ENCODE measurements at regions not wholly inside any gene's neighbourhood (a gene's known extent, or its start where the extent isn't known, plus 50 kb on each side); places are given as distances from the start of the nearest gene placed in this dataset.

GRCh38 chr10:78348411-78349164 lies 314.9 kb downstream of the RPS24 start:
- H3K36me3 Mint-ChIP-seq (ENCODE audit: insufficient read depth): no peaks in the 10 kb centered on the region
- H3K9me3 Mint-ChIP-seq: no peaks in the 10 kb centered on the region
- peaks cover 44% of the 10 kb centered on the region for H3K27me3 Mint-ChIP-seq
- H3K4me3 Mint-ChIP-seq: no peak overlapping the region
- DNase-seq (ENCODE audit: low spot score in 2 of 2) (no peak), ATAC-seq (replicated peaks; ENCODE audit: extremely low read depth, poor library complexity, severe bottlenecking) (no peak)
- no peak overlapping the region for H3K27ac Mint-ChIP-seq (ENCODE audit: low read depth)
- no peaks in the 10 kb centered on the region for H3K4me1 Mint-ChIP-seq

GRCh38 chr10:78349165-78349516 lies 315.5 kb downstream of the RPS24 start:
- ATAC-seq (replicated peaks; ENCODE audit: extremely low read depth, poor library complexity, severe bottlenecking) (no peak), DNase-seq (ENCODE audit: low spot score in 2 of 2) (no peak)
- no peaks in the 10 kb centered on the region for H3K36me3 Mint-ChIP-seq (ENCODE audit: insufficient read depth)
- H3K27me3 Mint-ChIP-seq: peaks cover 45% of the 10 kb centered on the region
- H3K4me3 Mint-ChIP-seq: no peak overlapping the region
- no peaks in the 10 kb centered on the region for H3K4me1 Mint-ChIP-seq
- no peak overlapping the region for H3K27ac Mint-ChIP-seq (ENCODE audit: low read depth)
- H3K9me3 Mint-ChIP-seq: no peaks in the 10 kb centered on the region

GRCh38 chr10:78349911-78350663 lies 316.4 kb downstream of the RPS24 start:
- ATAC-seq (replicated peaks; ENCODE audit: extremely low read depth, poor library complexity, severe bottlenecking) (no peak), DNase-seq (ENCODE audit: low spot score in 2 of 2) (no peak)
- Mint-ChIP-seq H3K27ac (ENCODE audit: low read depth) (no peak overlapping the region), H3K4me1 (no peaks in the 10 kb centered on the region), H3K9me3 (no peaks in the 10 kb centered on the region), H3K27me3 (peaks cover 45% of the 10 kb centered on the region), H3K4me3 (no peak overlapping the region), H3K36me3 (ENCODE audit: insufficient read depth) (no peaks in the 10 kb centered on the region)

GRCh38 chr10:78351283-78351682 lies 317.6 kb downstream of the RPS24 start:
- no peaks in the 10 kb centered on the region for H3K36me3 Mint-ChIP-seq (ENCODE audit: insufficient read depth)
- H3K27ac Mint-ChIP-seq (ENCODE audit: low read depth): no peak overlapping the region
- H3K27me3 Mint-ChIP-seq: peaks cover 45% of the 10 kb centered on the region
- no peak overlapping the region for H3K4me3 Mint-ChIP-seq
- no peaks in the 10 kb centered on the region for H3K4me1 Mint-ChIP-seq
- ATAC-seq (replicated peaks; ENCODE audit: extremely low read depth, poor library complexity, severe bottlenecking) (no peak), DNase-seq (ENCODE audit: low spot score in 2 of 2) (no peak)
- no peaks in the 10 kb centered on the region for H3K9me3 Mint-ChIP-seq

DNA sequence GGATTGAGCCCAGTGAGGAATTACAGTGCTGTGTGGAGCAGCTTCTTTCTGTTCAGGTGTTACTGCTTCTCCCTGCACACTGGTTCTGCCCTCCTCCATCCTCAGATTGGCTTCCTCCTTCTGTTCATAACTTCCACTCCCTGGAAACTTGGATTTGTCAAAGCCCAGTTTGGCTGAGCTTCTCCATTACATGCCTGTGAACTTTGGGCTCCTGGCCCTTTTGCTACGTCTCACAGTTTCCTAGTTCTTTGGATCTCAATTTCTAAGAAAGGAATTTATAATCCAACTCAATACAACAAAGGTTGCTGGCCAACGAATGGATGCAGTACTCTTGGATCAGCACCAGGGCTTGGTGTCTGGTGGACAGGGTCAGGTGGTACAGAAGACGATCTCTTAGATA lies 318.1 kb downstream of the RPS24 start:
- Mint-ChIP-seq H3K4me1 (no peaks in the 10 kb centered on the region), H3K27ac (ENCODE audit: low read depth) (no peak overlapping the region), H3K27me3 (peaks cover 45% of the 10 kb centered on the region), H3K36me3 (ENCODE audit: insufficient read depth) (no peaks in the 10 kb centered on the region), H3K9me3 (no peaks in the 10 kb centered on the region), H3K4me3 (no peak overlapping the region)
- ATAC-seq (replicated peaks; ENCODE audit: extremely low read depth, poor library complexity, severe bottlenecking): no peak
- no peak for DNase-seq (ENCODE audit: low spot score in 2 of 2)

GRCh38 chr10:78353636-78354035 lies 320.0 kb downstream of the RPS24 start:
- H3K27ac Mint-ChIP-seq (ENCODE audit: low read depth): no peak overlapping the region

DNA sequence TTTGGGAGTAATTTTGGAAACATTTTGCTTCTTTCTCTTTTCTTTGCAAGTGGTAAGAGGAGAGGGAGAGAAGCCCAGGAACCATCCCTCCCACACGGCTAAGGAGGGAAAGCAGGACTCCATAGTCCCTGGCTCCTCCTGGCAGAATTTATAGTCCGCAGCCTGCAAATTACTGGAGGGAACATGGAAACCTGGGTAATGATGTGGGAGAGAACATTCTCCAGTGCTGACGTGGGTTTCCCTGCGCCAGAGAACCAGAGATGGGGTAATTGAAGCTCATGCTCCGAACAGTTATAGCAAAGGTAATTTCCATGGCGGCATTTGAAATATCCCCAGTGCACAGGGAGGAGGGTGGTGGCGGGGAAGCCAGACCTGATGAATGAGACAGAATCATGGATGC lies 320.4 kb downstream of the RPS24 start:
- peaks cover 45% of the 10 kb centered on the region for H3K27me3 Mint-ChIP-seq
- H3K27ac Mint-ChIP-seq (ENCODE audit: low read depth): no peak overlapping the region
- H3K9me3 Mint-ChIP-seq: no peaks in the 10 kb centered on the region
- no peak for ATAC-seq (replicated peaks; ENCODE audit: extremely low read depth, poor library complexity, severe bottlenecking)
- no peak overlapping the region for H3K4me3 Mint-ChIP-seq
- DNase-seq (ENCODE audit: low spot score in 2 of 2): no peak
- H3K4me1 Mint-ChIP-seq: no peaks in the 10 kb centered on the region
- H3K36me3 Mint-ChIP-seq (ENCODE audit: insufficient read depth): no peaks in the 10 kb centered on the region

More at GRCh38 chr10:78353636-78354035, 320.0 kb downstream of the RPS24 start:
- H3K4me1 Mint-ChIP-seq: no peaks in the 10 kb centered on the region
- no peaks in the 10 kb centered on the region for H3K36me3 Mint-ChIP-seq (ENCODE audit: insufficient read depth)
- H3K4me3 Mint-ChIP-seq: no peak overlapping the region
- DNase-seq (ENCODE audit: low spot score in 2 of 2): no peak
- H3K9me3 Mint-ChIP-seq: no peaks in the 10 kb centered on the region
- H3K27me3 Mint-ChIP-seq: peaks cover 40% of the 10 kb centered on the region
- no peak for ATAC-seq (replicated peaks; ENCODE audit: extremely low read depth, poor library complexity, severe bottlenecking)

DNA sequence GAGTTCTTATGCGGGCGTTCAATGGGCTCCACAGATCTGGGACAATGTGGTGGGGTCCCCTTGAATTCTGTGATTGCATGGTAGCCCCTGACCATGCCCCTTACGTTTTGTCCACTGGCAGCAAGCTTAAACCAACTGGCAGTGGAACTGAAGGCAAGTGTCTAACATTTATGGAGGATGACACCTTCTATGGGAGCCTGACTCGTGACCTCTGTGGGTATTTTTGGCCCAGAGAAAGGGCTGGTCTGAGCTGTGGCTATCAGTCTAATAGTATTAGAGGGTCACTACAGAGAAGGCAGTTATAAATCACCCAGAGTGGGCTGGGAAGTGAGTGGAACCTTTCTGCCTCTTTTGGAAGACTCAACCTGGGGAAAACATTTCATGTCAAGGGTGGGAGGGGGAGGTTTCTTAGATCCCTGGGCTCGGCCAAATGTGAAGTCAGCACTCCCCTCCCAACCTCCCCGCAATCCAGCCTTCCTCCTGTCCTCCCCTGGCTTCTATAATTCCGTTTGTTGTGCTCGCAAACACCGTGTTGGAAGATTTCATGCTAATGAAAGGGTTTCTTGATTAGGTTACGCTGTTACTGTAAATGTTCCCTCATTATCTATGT lies 322.7 kb downstream of the RPS24 start:
- no peak overlapping the region for H3K4me3 Mint-ChIP-seq

DNA sequence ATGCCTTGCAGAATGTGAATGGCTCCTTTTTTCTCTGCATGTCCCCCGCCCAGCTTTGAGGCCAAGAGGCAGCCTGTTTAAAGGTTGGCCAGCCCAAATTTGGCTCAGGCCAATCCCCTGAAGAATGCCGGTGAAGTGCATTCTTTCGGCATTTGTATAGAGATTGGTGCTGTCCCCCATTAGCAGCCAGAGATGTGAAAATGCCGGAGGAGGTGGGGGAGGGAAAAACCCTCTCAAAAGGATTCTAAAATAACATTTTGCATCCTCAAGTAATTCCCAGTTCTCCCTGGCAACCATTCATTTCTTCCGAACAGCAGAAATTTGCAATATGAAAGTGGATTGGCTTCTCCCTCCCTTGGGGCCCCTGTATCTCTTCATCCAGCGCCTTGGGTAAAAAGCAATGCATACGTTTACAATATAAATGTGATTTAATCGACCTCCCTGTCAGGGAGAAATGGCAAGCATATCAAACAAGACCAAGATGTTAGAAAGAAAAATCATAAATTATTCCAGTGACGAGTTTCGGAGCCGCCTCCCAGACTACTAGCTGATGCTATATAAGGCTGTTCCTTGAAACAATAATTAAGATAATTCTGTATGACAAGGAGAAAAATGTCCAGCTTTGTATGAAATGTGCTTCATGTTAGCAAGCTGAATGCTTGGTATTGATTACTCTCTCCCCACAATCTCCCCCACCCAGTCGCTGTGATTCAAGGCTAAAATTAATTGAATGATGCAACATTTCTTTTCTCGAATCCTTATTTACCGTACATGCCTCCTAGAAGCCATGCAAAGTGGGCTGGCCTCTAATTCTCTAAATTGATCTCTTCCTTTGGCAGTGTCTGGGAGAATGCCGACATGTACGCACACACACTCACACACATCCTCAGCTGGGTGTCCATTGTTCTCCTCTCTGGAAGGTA lies 323.7 kb downstream of the RPS24 start:
- H3K4me1 Mint-ChIP-seq: no peaks in the 10 kb centered on the region
- no peak overlapping the region for H3K27ac Mint-ChIP-seq (ENCODE audit: low read depth)
- peaks cover 1% of the 10 kb centered on the region for H3K36me3 Mint-ChIP-seq (ENCODE audit: insufficient read depth)
- H3K27me3 Mint-ChIP-seq: peaks cover 38% of the 10 kb centered on the region
- no peak for DNase-seq (ENCODE audit: low spot score in 2 of 2)
- H3K9me3 Mint-ChIP-seq: no peaks in the 10 kb centered on the region
- no peak overlapping the region for H3K4me3 Mint-ChIP-seq
- ATAC-seq (replicated peaks; ENCODE audit: extremely low read depth, poor library complexity, severe bottlenecking): no peak

More for the DNA sequence above, 322.7 kb downstream of the RPS24 start:
- DNase-seq (ENCODE audit: low spot score in 2 of 2) (no peak), ATAC-seq (replicated peaks; ENCODE audit: extremely low read depth, poor library complexity, severe bottlenecking) (no peak)
- Mint-ChIP-seq H3K4me1 (no peaks in the 10 kb centered on the region), H3K27ac (ENCODE audit: low read depth) (no peak overlapping the region), H3K27me3 (peaks cover 31% of the 10 kb centered on the region), H3K9me3 (no peaks in the 10 kb centered on the region), H3K36me3 (ENCODE audit: insufficient read depth) (peaks cover 1% of the 10 kb centered on the region)

- DNase-seq (ENCODE audit: low spot score in 2 of 2) (no peak), ATAC-seq (replicated peaks; ENCODE audit: extremely low read depth, poor library complexity, severe bottlenecking) (no peak)
- Mint-ChIP-seq H3K4me3 (no peak overlapping the region), H3K27me3 (peaks cover 31% of the 10 kb centered on the region), H3K27ac (ENCODE audit: low read depth) (no peak overlapping the region), H3K4me1 (no peaks in the 10 kb centered on the region), H3K36me3 (ENCODE audit: insufficient read depth) (peaks cover 2% of the 10 kb centered on the region), H3K9me3 (no peaks in the 10 kb centered on the region)
These were observed 324.7 kb downstream of the RPS24 start for GRCh38 chr10:78358351-78358750.

DNA sequence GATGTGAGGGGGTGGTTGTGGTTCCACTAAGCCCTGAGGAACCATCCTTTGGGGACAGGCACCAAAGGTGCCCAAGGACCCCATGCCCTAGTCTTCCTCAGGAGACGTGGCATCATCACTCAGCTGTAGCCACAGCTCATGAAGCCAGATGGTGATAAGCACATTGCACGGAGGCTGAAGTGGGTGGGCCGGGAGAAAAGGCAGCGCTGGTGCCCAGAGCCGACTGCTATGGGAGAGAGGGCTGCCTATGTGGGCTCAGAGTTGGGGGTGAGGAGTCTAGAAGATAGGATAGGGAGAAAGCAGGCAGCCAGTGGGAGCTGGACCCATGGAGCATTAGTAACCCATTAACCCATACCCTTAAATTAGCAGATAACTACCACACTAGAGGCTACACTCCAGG lies 325.3 kb downstream of the RPS24 start:
- H3K4me3 Mint-ChIP-seq: no peak overlapping the region
- H3K36me3 Mint-ChIP-seq (ENCODE audit: insufficient read depth): peaks cover 3% of the 10 kb centered on the region
- DNase-seq (ENCODE audit: low spot score in 2 of 2) (no peak), ATAC-seq (replicated peaks; ENCODE audit: extremely low read depth, poor library complexity, severe bottlenecking) (no peak)
- H3K9me3 Mint-ChIP-seq: no peaks in the 10 kb centered on the region
- H3K4me1 Mint-ChIP-seq: no peaks in the 10 kb centered on the region
- peaks cover 27% of the 10 kb centered on the region for H3K27me3 Mint-ChIP-seq
- no peak overlapping the region for H3K27ac Mint-ChIP-seq (ENCODE audit: low read depth)

- Mint-ChIP-seq H3K9me3 (no peaks in the 10 kb centered on the region), H3K36me3 (ENCODE audit: insufficient read depth) (peaks cover 3% of the 10 kb centered on the region), H3K27ac (ENCODE audit: low read depth) (no peak overlapping the region), H3K27me3 (peaks cover 27% of the 10 kb centered on the region), H3K4me3 (no peak overlapping the region), H3K4me1 (no peaks in the 10 kb centered on the region)
- ATAC-seq (replicated peaks; ENCODE audit: extremely low read depth, poor library complexity, severe bottlenecking) (no peak), DNase-seq (ENCODE audit: low spot score in 2 of 2) (no peak)
These were observed 326.0 kb downstream of the RPS24 start for GRCh38 chr10:78359640-78360091.

All from central memory CD8-positive, alpha-beta T cell (primary cell).